HG03045 (cell line): ENCODE measurements at regions not wholly inside any gene's neighbourhood (a gene's known extent, or its start where the extent isn't known, plus 50 kb on each side); places are given as distances from the start of the nearest gene placed in this dataset.

Experiments used
- ATAC-seq: cut with Tn5 transposase; IDR thresholded peaks from one replicate; pipeline ENCODE4 v1.9.1; 2021; ENCODE audit warnings: mild to moderate bottlenecking, moderate library complexity; ENCODE audit not compliant: unreplicated experiment

GRCh38 chr9:129336130-129336528 is 158.1 kb upstream of the IER5L start:
- ATAC-seq: no peak

DNA sequence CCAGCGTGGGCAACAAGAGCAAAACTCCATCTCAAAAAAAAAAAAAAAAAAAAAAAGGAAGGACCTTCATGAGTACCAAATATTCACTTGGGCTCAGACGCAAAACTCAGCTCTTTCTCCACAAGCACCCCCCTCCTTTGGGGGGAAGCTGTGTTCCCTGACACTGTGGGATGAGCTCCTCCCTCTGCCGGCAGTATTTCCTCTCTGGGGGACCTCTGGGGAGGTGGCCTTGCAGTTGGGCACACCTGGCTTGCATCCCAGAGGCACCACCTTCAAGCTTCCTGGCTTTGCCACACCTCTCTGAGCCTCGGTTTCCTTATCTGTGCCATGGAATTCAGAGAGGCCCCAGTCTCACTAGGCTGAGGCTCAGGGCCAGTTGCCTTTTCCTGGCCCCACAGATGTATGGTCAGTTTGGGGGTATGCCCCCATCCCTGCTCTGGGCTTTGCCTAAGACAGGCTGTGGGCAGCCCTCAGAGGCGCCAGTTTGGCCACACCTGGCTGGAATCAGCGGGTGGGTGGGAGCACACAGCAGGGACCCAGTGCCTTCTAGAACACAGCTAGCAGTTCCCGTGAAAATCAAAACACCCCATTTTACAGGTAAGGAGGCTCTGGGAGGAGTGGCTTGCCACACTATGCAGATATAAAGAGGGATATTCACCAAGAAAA is 157.5 kb upstream of the IER5L start:
- ATAC-seq: no peak

GRCh38 chr9:129334105-129334935 is 156.3 kb upstream of the IER5L start:
- no peak for ATAC-seq

DNA sequence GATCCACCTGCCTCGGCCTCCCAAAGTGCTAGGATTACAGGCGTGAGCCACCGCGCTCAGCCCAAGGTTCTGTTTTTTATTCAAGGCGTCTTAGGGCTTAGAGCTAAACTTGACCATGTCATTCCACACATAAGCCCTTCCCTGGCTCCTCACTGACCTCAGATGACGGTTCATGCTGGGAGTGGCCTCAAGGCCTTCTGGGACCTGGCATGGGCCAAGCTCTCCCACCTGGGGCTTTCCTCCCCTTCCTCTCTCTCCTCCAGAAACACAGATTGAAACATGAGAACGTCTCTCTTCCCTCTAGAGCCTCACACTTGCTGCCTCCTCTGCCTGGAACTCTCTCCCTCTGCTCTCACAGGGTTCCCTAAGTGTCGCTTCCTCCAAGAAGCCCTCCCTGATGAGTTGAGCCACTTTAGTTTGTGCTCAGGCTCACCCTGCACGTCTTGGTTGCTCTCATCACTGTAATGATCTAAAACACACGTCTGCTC is 155.6 kb upstream of the IER5L start:
- no peak for ATAC-seq

DNA sequence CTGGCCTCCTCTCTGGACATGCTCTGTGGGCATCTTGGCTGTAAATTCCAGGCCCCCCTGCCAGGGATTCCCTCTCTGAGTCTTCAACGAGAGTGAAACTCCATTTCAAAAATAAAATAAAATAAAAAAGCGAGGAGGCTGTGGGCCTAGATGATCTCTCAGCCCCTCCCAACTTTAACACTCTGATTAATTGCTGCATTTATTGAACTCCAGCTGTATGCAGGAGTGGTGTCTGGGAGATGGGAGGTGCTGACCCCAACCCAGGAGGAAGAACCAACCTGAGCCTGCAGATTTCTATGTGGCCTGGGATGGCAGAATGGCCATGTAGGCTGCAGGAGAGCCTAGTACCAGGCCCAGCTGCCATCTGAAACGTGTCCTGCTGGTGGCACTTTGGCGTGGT is 154.5 kb upstream of the IER5L start:
- no peak for ATAC-seq

DNA sequence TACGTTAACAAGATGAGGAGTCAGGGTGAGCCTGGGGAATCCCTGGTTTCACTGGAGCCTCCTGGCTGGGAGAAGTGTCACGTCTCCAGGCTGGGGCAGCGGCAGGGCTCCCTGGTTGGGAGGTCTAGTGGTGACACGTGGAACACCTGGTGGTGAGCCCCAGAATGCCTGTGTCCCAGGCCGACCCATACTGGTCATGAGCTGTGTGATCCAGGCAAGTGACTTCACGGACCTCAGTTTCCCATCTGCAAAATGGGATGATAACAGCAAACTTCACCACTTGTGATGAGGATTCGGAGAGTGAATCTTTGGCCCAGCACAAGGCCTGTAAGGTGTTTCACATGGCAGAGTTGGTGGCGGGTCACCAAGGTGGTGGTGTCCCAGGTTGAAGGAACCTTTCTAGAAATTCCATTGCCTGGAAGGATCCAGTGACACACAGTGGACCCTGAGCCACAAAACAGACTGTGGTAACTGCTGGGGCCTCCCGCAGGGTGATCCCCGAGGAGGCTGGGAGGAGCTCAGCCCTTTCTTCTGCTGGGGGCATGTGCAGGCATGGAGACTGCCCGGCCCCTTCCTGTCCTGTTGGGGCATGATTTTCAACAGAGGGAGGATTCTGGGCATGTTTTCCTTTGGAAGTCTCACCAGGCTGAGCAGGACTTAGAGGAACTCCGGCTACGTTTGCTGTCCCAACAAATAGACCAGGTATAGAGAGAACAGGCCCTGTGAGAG is 153.9 kb upstream of the IER5L start:
- ATAC-seq: no peak

DNA sequence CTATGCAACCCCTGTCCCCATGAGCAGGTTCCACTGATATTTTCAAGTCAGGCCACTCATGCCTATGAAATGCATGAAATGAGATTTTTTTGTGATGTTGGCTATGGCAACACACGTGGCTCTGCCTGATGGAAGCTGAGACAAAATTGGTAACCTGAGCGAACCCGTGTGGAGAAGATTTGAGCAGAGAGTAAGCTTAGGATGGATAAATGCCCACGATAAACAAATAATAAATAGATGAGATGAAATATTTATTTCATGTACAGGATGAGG is 153.4 kb upstream of the IER5L start:
- no peak for ATAC-seq

DNA sequence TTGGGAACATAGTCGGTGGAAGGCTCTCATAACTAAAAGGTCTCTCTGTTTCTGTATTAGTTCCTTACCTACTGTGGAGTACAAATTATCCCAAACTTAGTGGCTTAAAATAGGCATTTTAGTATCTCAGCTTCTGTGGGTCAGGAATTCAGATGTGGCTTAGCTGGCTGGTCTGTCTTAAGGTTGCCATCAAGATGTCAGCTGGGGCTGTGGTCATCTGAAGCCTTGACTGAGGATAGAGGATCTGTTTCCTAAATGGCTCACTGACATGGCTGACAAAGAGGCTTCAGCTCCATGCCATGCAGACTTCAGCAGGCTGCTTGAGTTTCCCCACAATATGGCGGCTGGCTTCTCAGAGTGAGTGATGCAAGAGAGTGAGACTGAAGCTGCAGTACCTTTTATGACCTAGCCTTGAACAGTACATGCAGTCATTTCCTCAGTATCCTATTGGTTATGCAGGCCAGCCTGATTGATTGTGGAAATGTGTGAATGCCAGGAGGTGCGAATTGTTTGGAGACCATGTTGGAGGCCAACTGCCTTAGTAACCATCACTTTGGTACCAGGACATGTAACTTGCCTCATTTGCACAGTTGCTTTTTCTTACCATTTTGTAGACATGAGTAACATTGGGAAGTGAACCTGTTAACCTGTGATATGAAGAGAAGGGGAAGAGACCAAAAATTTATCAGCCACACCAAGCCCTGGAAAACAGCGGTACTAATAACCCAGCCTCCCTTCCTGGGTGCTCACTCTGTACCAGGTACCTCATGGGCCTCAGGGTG is 152.8 kb upstream of the IER5L start:
- no peak for ATAC-seq

DNA sequence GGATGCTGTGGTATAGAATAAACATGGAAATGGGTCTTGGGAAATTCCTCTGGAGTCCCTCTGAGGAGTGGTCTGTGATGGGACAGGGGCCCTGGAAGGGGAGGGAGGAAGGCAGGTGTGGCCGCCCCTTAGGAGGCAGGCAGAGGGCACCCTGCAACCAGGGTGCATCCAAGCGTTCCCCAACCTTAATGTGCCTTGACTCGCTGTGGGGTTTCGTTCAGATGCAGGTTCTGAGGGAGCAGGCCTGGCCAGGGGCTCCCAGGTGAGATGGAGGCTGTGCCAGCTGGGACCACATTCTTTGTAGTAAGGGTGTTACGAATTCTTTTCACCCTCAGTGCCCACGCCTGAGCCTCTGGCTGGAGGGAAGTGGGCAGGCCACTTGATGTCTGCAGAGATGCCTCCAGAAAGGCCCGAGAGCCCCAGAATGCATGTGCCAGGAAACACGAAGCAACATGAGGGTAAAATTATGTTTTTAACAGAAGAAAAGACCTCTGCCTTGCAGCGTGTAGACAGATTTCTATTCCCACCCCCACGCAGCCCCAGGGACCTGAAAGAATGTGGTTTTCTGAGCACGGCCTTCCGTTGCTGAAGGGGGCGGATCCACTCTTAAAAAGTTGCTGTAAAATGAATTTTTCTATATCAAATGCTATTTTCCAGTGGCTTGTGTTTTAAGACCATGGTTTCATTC is 150.4 kb upstream of the IER5L start:
- ATAC-seq: no peak

- ATAC-seq: no peak
Measured at GRCh38 chr9:129327552-129328328, 149.7 kb upstream of the IER5L start.

DNA sequence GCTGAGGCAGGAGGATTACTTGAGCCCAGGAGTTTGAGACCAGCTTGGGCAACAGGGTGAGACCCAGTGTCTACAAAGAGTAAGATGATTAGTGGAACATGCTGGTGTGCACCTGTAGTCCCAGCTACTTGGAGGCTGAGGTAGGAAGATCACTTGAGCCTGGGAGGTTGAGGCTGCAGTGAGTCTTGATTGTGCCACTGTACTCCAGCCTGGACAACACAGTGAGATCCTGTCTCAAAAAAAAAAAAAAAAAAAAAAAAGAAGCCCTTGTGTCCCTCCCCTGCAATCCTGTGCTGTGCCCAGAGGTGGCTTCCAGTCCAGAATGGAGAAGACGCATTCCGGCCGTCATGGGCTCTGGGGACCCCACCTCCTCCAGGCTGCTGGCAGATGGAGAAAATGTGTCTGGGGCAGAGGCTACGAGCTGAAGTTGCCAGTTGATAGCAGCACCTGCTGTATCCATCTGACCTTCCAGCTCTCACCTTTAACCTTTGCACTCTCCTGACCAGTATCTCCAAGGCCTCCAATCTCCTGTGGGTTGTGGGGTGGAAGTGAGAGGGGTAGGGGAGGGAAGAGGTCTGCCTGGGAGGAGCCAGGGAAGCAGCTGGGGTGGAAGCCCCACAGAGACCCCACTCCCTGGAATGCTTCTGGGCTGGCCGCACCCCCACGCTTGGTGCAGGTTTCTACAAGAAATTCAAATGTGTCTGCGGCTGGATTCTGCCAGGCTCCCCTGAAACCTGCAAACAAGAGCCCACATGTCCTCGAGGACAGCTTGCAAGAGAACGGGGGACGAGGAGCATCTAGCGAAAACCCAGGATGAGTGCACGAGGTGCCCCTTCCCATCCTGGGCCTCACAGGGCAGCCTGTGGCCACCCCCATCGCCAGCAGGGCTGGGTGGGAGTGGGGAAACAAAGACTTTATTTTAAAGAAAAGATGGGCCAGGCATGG is 148.3 kb upstream of the IER5L start:
- no peak for ATAC-seq

DNA sequence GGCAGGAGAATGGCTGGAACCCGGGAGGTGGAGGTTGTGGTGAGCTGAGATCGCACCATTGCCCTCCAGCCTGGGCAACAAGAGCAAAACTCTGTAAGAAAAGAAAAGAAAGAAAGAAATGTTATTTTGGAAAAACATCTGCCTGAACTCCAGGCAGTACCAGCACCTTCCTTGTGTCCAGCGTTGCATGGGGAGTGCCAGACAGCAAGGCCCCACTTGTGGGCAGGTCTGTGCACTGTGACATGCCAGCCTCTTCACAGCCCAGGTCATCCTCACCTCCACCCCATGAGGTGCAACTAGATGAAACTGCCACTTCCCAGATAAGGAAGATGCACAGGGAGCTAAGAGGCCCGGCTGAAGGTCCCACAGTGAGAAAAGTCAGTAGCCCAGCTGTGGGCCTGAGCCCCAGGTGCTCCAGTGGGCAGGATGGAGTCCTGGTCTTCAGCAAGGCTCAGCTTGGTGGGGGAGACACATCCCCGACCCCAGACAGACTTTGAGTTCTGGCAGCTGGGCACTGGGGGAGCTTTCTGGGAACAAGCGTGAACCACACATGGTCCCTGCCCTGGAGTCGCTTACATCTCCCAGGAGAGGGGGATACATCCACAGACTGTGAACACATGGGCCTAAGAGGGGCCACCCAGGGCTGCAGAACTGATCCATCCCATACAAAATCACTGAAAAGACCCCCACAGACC is 146.9 kb upstream of the IER5L start:
- no peak for ATAC-seq

DNA sequence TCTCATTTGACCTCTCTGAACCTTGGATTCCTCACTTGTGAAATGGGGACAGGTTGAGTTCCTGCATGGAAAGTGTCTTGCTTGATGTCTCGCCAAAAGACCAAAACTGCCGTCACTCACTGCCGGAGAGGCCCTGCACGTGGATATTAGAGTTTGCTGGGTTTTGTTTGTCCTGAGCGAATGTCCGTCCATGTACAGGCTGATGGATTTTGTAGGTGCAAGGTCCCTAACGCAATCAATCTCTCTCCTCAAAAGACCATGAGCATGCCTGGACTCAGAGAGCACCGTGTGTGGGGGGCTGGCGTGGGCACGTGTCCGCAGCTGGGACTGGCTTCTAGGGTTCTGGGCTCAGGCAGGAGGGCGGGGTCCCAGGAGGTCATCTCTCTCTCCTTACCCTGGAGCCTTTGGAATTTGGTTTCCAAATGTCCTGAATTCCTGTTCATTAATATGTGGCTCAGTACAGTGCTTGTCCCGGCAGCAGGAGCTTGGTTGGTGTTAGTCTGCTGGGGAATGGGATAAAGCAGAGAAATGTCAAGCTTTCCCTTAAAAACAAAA is 146.0 kb upstream of the IER5L start:
- ATAC-seq: no peak

DNA sequence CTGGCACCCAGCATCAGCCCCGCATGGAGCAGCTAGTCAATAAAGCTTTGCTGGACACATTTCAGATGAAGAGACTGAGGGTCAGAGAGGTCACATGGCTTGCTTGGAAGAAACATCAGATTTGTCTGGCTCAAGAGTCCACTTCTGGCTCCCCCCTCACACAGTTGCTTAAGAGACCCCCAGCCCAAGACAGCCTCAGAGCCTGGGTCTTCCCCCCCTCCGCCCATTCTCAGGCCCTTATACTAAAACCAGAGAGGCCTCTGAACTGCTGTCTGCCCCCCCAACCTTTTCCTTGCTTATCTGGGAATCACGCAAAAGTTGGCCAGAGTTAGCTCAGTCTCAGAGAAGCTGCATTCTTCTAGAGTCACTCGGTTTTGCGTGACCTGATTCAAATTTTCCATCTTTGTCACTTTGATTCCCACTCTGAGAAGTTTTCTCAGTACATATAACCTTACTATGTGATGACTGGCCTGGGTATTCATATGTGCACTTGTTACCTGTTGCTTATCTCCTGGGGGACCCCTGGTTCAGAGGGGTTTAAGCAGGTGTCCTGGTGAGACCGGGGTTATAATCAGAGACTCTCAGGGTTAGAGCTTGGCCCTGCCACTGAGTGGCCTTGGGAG is 145.4 kb upstream of the IER5L start:
- no peak for ATAC-seq

GRCh38 chr9:129322641-129323375 is 144.7 kb upstream of the IER5L start:
- no peak for ATAC-seq

GRCh38 chr9:129322022-129322621 is 144.1 kb upstream of the IER5L start:
- no peak for ATAC-seq
